Mesodermal cell (in vitro differentiated cells): ENCODE measurements at regions not wholly inside any gene's neighbourhood (a gene's known extent, or its start where the extent isn't known, plus 50 kb on each side); places are given as distances from the start of the nearest gene placed in this dataset.

Source experiments
- H3K27ac ChIP-seq: 2 replicates; pipeline ENCODE4 v1.7.0; 2013; ENCODE audit warnings: mild to moderate bottlenecking, low read depth, low read length, moderate library complexity; ENCODE audit not compliant: severe bottlenecking
- H3K36me3 ChIP-seq: 2 replicates; pipeline ENCODE4 v1.7.1; 2013; ENCODE audit warnings: mild to moderate bottlenecking, low read length, moderate library complexity; ENCODE audit not compliant: control insufficient read depth, insufficient read depth
- H3K4me1 ChIP-seq: one replicate; pipeline ENCODE4 v1.7.1; 2013; ENCODE audit warnings: mild to moderate bottlenecking, low read length; ENCODE audit not compliant: insufficient read depth, control insufficient read depth, poor library complexity, severe bottlenecking
- H3K4me3 ChIP-seq: 2 replicates; pipeline ENCODE4 v1.7.0; 2013; ENCODE audit warnings: low read length, control low read depth, mild to moderate bottlenecking; ENCODE audit not compliant: insufficient read depth, poor library complexity, severe bottlenecking; ENCODE audit errors: extremely low read depth
- H3K9me3 ChIP-seq: 2 replicates; pipeline ENCODE4 v1.7.1; 2013; ENCODE audit warnings: mild to moderate bottlenecking, low read length, moderate library complexity; ENCODE audit not compliant: control insufficient read depth
- WGBS, 2 experiments: methylation state at CpG; one replicate each; pipeline ENCODE4 v1.1.5; 2013; ENCODE audit warnings: missing lambda C conversion rate in 2 of 2; ENCODE audit not compliant: insufficient coverage in 2 of 2; 5-methylcytosine and 5-hydroxymethylcytosine counted together

- Histone ChIP-seq H3K4me3 (no peak overlapping the region), H3K36me3 (no peaks in the 10 kb centered on the region), H3K9me3 (no peaks in the 10 kb centered on the region), H3K4me1 (no peaks in the 10 kb centered on the region), H3K27ac (no peak overlapping the region)
Measured at GRCh38 chrX:122091571-122091970, 1044.2 kb downstream of the GLUD2 start.

GRCh38 chrX:122092360-122092759 lies 1045.0 kb downstream of the GLUD2 start:
- H3K4me1 ChIP-seq: no peaks in the 10 kb centered on the region
- no peaks in the 10 kb centered on the region for H3K9me3 ChIP-seq
- H3K4me3 ChIP-seq: no peak overlapping the region
- H3K36me3 ChIP-seq: no peaks in the 10 kb centered on the region
- no CpG with 5 or more reads among the region's 3 CpGs for WGBS, 2 experiments
- no peak overlapping the region for H3K27ac ChIP-seq

GRCh38 chrX:122092978-122093377 lies 1045.6 kb downstream of the GLUD2 start:
- Histone ChIP-seq H3K36me3 (no peaks in the 10 kb centered on the region), H3K9me3 (peaks cover 3% of the 10 kb centered on the region), H3K4me3 (no peak overlapping the region), H3K27ac (no peak overlapping the region), H3K4me1 (no peaks in the 10 kb centered on the region)
- WGBS, 2 experiments: no CpG with 5 or more reads among the region's 2 CpGs

DNA sequence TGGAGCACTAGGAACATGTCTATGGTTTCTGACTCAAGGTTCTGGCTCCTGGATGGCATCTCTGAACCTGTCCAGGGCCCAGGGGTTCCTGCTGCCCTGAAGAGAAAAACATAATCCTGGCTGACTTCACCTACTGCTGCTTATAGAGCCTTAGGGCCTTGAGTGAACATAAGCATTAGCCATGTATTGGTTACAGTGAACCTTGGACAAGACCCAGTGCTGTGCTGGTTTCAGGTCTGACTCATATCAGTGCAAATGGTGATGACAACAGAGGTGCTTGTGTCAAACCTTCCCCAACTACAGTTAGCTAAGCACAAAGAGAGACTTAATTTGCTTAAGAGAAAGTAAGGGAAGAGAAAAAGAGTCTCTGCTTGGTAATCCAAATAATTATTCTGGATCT lies 1047.2 kb downstream of the GLUD2 start:
- peaks cover 4% of the 10 kb centered on the region for H3K9me3 ChIP-seq
- no peak overlapping the region for H3K27ac ChIP-seq
- H3K36me3 ChIP-seq: no peaks in the 10 kb centered on the region
- no peak overlapping the region for H3K4me3 ChIP-seq
- H3K4me1 ChIP-seq: no peaks in the 10 kb centered on the region

GRCh38 chrX:122113376-122113775 lies 1066.0 kb downstream of the GLUD2 start:
- H3K4me1 ChIP-seq: no peaks in the 10 kb centered on the region
- H3K9me3 ChIP-seq: no peaks in the 10 kb centered on the region
- no peaks in the 10 kb centered on the region for H3K36me3 ChIP-seq
- WGBS, 2 experiments: no CpG with 5 or more reads among the region's 3 CpGs
- H3K27ac ChIP-seq: no peak overlapping the region
- H3K4me3 ChIP-seq: no peak overlapping the region

- H3K4me3 ChIP-seq: no peak overlapping the region
- H3K27ac ChIP-seq: no peak overlapping the region
- H3K4me1 ChIP-seq: no peaks in the 10 kb centered on the region
- H3K36me3 ChIP-seq: no peaks in the 10 kb centered on the region
- H3K9me3 ChIP-seq: no peaks in the 10 kb centered on the region
- no CpG with 5 or more reads among the region's 4 CpGs for WGBS, 2 experiments
Measured at GRCh38 chrX:122113896-122114295, 1066.5 kb downstream of the GLUD2 start.

GRCh38 chrX:122115604-122116003 lies 1068.2 kb downstream of the GLUD2 start:
- Histone ChIP-seq H3K4me1 (no peaks in the 10 kb centered on the region), H3K9me3 (no peaks in the 10 kb centered on the region), H3K36me3 (no peaks in the 10 kb centered on the region), H3K27ac (no peak overlapping the region), H3K4me3 (no peak overlapping the region)
- 73 to 82% methylated on average over 3 to 4 of the region's 6 CpGs for WGBS, 2 experiments

GRCh38 chrX:122119361-122119760 lies 1064.7 kb upstream of the GRIA3 start:
- Histone ChIP-seq H3K9me3 (no peaks in the 10 kb centered on the region), H3K4me1 (no peaks in the 10 kb centered on the region), H3K4me3 (no peak overlapping the region), H3K36me3 (no peaks in the 10 kb centered on the region), H3K27ac (no peak overlapping the region)

GRCh38 chrX:122122274-122122673 lies 1061.8 kb upstream of the GRIA3 start:
- Histone ChIP-seq H3K9me3 (no peaks in the 10 kb centered on the region), H3K4me3 (no peak overlapping the region), H3K36me3 (no peaks in the 10 kb centered on the region), H3K4me1 (no peaks in the 10 kb centered on the region), H3K27ac (no peak overlapping the region)
- no CpG with 5 or more reads among the region's 2 CpGs for WGBS, 2 experiments

DNA sequence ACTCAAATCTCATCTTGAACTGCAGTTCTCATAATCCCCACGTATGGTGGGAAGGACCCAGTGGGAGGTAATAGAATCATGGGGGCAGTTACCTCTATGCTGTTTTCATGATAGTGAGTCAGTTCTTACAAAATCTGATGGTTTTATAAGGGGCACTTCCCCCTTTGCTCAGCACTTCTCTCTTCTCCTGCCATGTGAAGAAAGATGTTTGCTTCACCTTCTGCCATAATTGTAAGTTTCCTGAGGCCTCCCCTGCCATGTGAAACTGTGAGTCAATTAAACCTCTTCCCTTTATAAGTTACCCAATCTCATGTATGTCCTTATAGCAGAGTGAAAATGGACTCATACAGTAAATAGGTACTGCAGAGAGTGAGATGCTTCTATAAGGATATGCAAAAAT lies 1050.6 kb upstream of the GRIA3 start:
- WGBS, 2 experiments: no CpG with 5 or more reads among the region's 1 CpG
- H3K4me3 ChIP-seq: no peak overlapping the region
- H3K4me1 ChIP-seq: no peaks in the 10 kb centered on the region
- H3K9me3 ChIP-seq: no peaks in the 10 kb centered on the region
- no peak overlapping the region for H3K27ac ChIP-seq
- H3K36me3 ChIP-seq: no peaks in the 10 kb centered on the region

GRCh38 chrX:122134291-122134690 lies 1049.8 kb upstream of the GRIA3 start:
- 83% methylated on average over 1 of the region's 1 CpG; no CpG with 5 or more reads in 1 of the 2 experiments for WGBS, 2 experiments
- Histone ChIP-seq H3K36me3 (no peaks in the 10 kb centered on the region), H3K27ac (no peak overlapping the region), H3K4me3 (no peak overlapping the region), H3K9me3 (no peaks in the 10 kb centered on the region), H3K4me1 (no peaks in the 10 kb centered on the region)

DNA sequence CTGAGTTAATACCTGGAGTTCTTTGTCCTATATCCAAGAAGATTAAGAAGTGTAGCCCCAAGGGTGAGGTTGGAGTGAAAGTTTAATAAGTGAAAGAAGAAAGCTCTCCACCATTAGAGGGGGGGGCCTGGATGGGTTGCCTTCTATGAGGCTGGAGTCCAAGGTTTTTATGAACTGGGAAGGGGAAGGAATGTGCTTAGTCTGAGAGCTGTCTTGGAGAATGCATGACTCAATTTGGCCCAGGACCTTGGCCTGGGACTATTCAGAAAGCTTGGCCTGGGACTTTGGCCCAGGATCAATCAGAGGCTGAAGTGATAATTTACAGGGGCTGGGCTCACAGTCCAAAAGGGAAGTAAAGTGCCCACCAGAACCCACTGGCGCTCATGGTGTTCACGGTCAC lies 1049.0 kb upstream of the GRIA3 start:
- WGBS, 2 experiments: 74% methylated on average over 2 of the region's 2 CpGs; no CpG with 5 or more reads in 1 of the 2 experiments
- H3K36me3 ChIP-seq: no peaks in the 10 kb centered on the region
- no peaks in the 10 kb centered on the region for H3K4me1 ChIP-seq
- H3K27ac ChIP-seq: no peak overlapping the region
- H3K9me3 ChIP-seq: no peaks in the 10 kb centered on the region
- H3K4me3 ChIP-seq: no peak overlapping the region
